ENCODE measurements at regions not wholly inside any gene's neighbourhood (a gene's known extent, or its start where the extent isn't known, plus 50 kb on each side); places are given as distances from the start of the nearest gene placed in this dataset.

DNA sequence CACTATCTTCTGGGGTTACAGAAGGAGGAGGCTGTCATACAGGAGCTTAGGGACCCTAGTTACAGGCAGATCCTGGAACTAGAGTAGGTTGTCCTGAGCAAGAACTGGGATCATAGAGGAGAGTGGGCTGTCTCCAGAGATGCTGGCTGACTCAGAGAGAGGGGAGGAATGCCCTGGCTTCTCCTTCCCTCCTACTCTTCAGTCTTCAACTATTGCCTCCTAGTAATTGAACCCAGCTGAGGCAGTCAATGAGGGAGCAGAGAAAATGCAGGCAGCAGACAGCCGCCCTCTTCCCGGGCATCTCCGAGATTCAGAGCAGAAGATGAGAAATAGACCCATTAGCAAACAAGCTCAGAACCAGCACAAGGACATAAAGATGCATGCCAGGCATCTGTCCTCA, 118.3 kb upstream of the PDE5A start:
- Histone ChIP-seq H3K9me3 (replicated peaks; ENCODE audit: control insufficient read depth, insufficient read depth, low read length) (no peaks in the 10 kb centered on the region), H3K27me3 (ENCODE audit: control insufficient read depth in 2 of 2, insufficient read depth in 2 of 2, low read length in 2 of 2) (peaks cover 2 to 4% of the 10 kb centered on the region in 2 experiments), H3K4me2 (ENCODE audit: insufficient read depth, low read length) (no peak overlapping the region), H3K4me3 (replicated peaks in 1 of 3; ENCODE audit: insufficient read depth in 1 of 3, low read depth in 1 of 3, low read length in 3 of 3) (no peak overlapping the region), H3K36me3 (ENCODE audit: control insufficient read depth in 2 of 2, extremely low read depth in 1 of 2, insufficient read depth in 2 of 2, low read length in 2 of 2) (no peaks in the 10 kb centered on the region), H3K9ac (replicated peaks; ENCODE audit: extremely low read depth, insufficient read depth, low read length) (no peak overlapping the region), H3K9me1 (replicated peaks; ENCODE audit: control insufficient read depth, extremely low read depth, insufficient read depth, low read length) (no peaks in the 10 kb centered on the region), H3K79me2 (ENCODE audit: control insufficient read depth, insufficient read depth, low read length) (no peaks in the 10 kb centered on the region), H3K4me1 (ENCODE audit: control insufficient read depth, extremely low read depth, insufficient read depth, low read length) (no peaks in the 10 kb centered on the region), H3K27ac (ENCODE audit: insufficient read depth, low read depth, low read length) (no peak overlapping the region), H2AFZ (ENCODE audit: low read depth, low read length) (no peak overlapping the region), H4K20me1 (replicated peaks; ENCODE audit: control insufficient read depth, extremely low read depth, insufficient read depth, low read length) (no peaks in the 10 kb centered on the region)
- intact Hi-C loops (cut with micrococcal nuclease) (no loop called here), dilution Hi-C loops (cut with MboI; ENCODE audit: extremely low pct_ligation_motif_present, low sequenced_read_pairs) (no loop called here)
- DNase-seq (ENCODE audit: low read depth, low spot score) (no peak), FAIRE-seq (no peak)
- BruUV-seq (replicated peaks), result no TSS peak
- CTCF ChIA-PET, result no interaction called here
- no peak for TF ChIP-seq GATA2 (IDR thresholded peaks at IDR 0.05; ENCODE audit: insufficient read depth, insufficient read length, low read depth, low read length)
- no peak for TF ChIP-seq MYC (IDR thresholded peaks at IDR 0.05; ENCODE audit: low read depth, low read length)
- no peak for TF ChIP-seq FOS (IDR thresholded peaks at IDR 0.05; ENCODE audit: borderline replicate concordance, insufficient read depth, low read length)
- TF ChIP-seq POLR2A (IDR thresholded peaks at IDR 0.05; ENCODE audit: low read depth, low read length), result no peak
- POLR2A ChIA-PET, result no interaction called here

DNA sequence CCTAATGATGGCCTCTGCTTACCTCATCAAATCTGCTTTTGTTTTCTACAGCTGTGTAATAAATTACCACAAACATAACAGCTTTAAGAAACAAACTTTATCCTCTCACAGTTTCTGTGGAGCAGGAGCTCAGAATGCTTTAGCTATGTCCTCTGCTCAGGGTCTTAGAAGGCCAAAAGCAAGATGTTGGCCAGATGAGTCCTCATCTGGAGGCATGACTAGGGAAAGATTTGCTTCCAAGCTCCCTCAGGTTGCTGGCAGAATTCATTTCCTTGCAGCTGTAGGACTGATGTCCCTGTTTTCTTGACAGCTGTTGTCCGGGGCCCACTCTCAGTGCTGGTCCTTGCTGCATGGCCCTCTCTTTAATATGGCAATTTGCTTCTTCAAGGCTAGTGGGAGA, 116.7 kb upstream of the PDE5A start:
- H2AFZ ChIP-seq (ENCODE audit: low read depth, low read length), result no peak overlapping the region
- FAIRE-seq, result no peak
- H3K9ac ChIP-seq (replicated peaks; ENCODE audit: extremely low read depth, insufficient read depth, low read length), result no peak overlapping the region
- no peaks in the 10 kb centered on the region for H3K9me3 ChIP-seq (replicated peaks; ENCODE audit: control insufficient read depth, insufficient read depth, low read length)
- no peaks in the 10 kb centered on the region for H3K79me2 ChIP-seq (ENCODE audit: control insufficient read depth, insufficient read depth, low read length)
- no peak for DNase-seq (ENCODE audit: low read depth, low spot score)
- no peak overlapping the region for H3K27ac ChIP-seq (ENCODE audit: insufficient read depth, low read depth, low read length)
- TF ChIP-seq POLR2AphosphoS5 (IDR thresholded peaks at IDR 0.05; ENCODE audit: insufficient read depth, low read depth, low read length), result no peak
- intact Hi-C loops (cut with micrococcal nuclease) (no loop called here), dilution Hi-C loops (cut with MboI; ENCODE audit: extremely low pct_ligation_motif_present, low sequenced_read_pairs) (no loop called here)
- H3K4me2 ChIP-seq (ENCODE audit: insufficient read depth, low read length), result no peak overlapping the region
- H3K9me1 ChIP-seq (replicated peaks; ENCODE audit: control insufficient read depth, extremely low read depth, insufficient read depth, low read length), result no peaks in the 10 kb centered on the region
- no peak overlapping the region for H3K4me3 ChIP-seq (replicated peaks in 1 of 3; ENCODE audit: insufficient read depth in 1 of 3, low read depth in 1 of 3, low read length in 3 of 3)
- ChIA-PET POLR2A (no interaction called here), CTCF (no interaction called here)
- H4K20me1 ChIP-seq (replicated peaks; ENCODE audit: control insufficient read depth, extremely low read depth, insufficient read depth, low read length), result no peaks in the 10 kb centered on the region
- H3K27me3 ChIP-seq (ENCODE audit: control insufficient read depth in 2 of 2, insufficient read depth in 2 of 2, low read length in 2 of 2), result peaks cover 0 to 2% of the 10 kb centered on the region in 2 experiments
- no peaks in the 10 kb centered on the region for H3K36me3 ChIP-seq (ENCODE audit: control insufficient read depth in 2 of 2, extremely low read depth in 1 of 2, insufficient read depth in 2 of 2, low read length in 2 of 2)
- BruUV-seq (replicated peaks), result no TSS peak
- H3K4me1 ChIP-seq (ENCODE audit: control insufficient read depth, extremely low read depth, insufficient read depth, low read length), result no peaks in the 10 kb centered on the region
